Spinal cord (tissue), 9 donors: ENCODE measurements at regions not wholly inside any gene's neighbourhood (a gene's known extent, or its start where the extent isn't known, plus 50 kb on each side); places are given as distances from the start of the nearest gene placed in this dataset.
"Not testable (repeated sequence)": the region's sequence is repeated elsewhere in the genome, so short reads cannot be mapped to it uniquely, and the experiment has no call there.

Experiments used
- DNase-seq, 6 donors: peaks; one replicate each; pipeline versions ENCODE4 v3.0.0 to v3.0.0-alpha.2; 2013 to 2015; ENCODE audit warnings: low spot score in 6 of 6, low read depth in 4 of 6
- H3K27ac ChIP-seq: one replicate; pipeline ENCODE4 v1.5.1; 2013; ENCODE audit warnings: low read depth, low read length, control low read depth
- H3K27me3 ChIP-seq: one replicate; pipeline ENCODE4 v1.6.1; 2013; ENCODE audit warnings: low read length; ENCODE audit not compliant: control insufficient read depth, insufficient read depth
- H3K36me3 ChIP-seq: one replicate; pipeline ENCODE4 v1.6.1; 2013; ENCODE audit warnings: low read length; ENCODE audit not compliant: control insufficient read depth, insufficient read depth
- H3K4me1 ChIP-seq: one replicate; pipeline ENCODE4 v1.6.1; 2013; ENCODE audit warnings: low read length; ENCODE audit not compliant: control insufficient read depth, insufficient read depth
- H3K4me3 ChIP-seq: one replicate; pipeline ENCODE4 v1.5.1; 2013; ENCODE audit warnings: low read depth, low read length, control low read depth
- H3K9me3 ChIP-seq: one replicate; pipeline ENCODE4 v1.6.1; 2013; ENCODE audit warnings: low read length; ENCODE audit not compliant: control insufficient read depth, insufficient read depth
- WGBS: methylation state at CpG from one replicate; pipeline ENCODE4 v1.1.5; 2013; ENCODE audit warnings: missing lambda C conversion rate; ENCODE audit not compliant: insufficient coverage; 5-methylcytosine and 5-hydroxymethylcytosine counted together
- donor health status: healthy.

DNA sequence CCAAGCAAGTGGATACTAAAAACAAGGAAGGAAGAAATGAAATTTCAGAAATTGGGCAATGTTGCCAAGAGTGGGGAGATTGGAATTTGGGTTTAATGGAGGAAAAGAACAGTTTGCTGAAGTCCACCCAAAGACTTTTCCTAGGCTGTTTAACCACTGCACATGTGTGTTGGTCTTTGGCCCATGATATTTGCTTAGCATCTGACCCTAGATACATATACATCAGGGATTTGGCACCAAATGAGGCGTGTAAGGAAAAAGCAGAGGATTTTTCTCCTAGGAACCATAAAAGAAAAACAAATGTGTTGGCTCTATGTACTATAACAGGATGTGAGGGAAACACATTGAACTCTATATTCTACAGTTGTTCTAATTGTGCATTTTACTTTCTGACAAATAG lies 80.7 kb upstream of the CD28 start:
- H3K36me3 ChIP-seq = no peaks in the 10 kb centered on the region
- DNase-seq = no peak
- H3K27ac ChIP-seq = no peak overlapping the region
- no peaks in the 10 kb centered on the region for H3K9me3 ChIP-seq
- no peak overlapping the region for H3K4me3 ChIP-seq
- no peaks in the 10 kb centered on the region for H3K4me1 ChIP-seq
- no CpG with 5 or more reads among the region's 1 CpG for WGBS
- no peaks in the 10 kb centered on the region for H3K27me3 ChIP-seq

DNA sequence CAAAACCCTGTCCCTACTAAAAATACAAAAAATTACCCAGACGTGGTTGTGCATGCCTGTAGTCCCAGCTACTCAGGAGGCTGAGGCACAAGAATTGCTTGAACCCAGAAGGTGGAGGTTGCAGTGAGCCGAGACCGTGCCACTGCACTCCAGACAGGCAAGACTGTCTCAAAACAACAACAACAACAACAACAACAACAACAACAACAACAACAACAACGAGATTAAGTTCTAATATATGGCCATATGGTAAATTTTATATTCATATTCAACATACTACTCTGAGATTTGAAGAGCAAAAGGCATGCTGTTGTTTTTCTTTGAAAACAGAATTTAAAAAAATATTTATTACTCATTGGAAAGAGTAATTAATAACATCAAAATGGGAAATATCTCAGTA lies 80.2 kb upstream of the CD28 start:
- not testable (repeated sequence) for DNase-seq, H3K27me3 ChIP-seq, H3K36me3 ChIP-seq, H3K4me1 ChIP-seq, H3K9me3 ChIP-seq, H3K27ac ChIP-seq, H3K4me3 ChIP-seq
- WGBS = 83% methylated on average over 1 of the region's 4 CpGs

DNA sequence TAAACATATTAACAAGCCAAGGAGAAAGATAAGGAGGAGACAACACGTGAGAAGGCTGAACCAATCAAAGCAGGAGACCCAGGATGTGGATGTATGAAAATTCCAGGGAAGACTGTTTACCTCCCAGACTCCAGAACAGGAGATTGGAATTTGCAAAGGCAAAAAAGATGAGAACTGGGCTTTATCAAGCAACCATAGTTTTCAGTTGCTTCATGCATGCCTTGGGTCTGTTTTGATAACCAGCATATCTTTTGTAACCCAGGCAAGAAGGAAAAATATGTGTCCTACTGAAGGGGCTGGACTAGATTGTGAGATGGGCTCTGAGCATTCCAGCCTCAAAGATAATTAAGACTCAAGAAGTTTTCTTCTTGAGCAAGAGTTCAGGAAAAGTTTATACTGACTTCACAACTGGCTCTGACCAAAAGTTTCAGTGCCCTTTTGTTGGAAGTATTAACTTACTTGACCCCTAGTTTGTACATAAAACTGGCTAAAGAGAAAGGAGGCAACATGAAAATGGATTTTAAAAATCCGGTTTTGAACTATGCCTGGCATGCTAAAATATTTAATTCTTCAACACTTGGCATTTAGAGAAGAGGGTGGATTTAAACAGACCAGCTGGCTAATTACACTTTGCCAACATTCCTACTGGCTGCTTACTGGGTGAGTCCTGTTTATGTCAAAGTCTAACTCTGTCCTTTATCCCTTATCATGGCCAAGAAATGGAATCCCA lies 79.3 kb upstream of the CD28 start:
- no peak for DNase-seq
- Histone ChIP-seq H3K36me3 (no peaks in the 10 kb centered on the region), H3K4me3 (no peak overlapping the region), H3K27me3 (no peaks in the 10 kb centered on the region), H3K27ac (no peak overlapping the region), H3K4me1 (no peaks in the 10 kb centered on the region), H3K9me3 (no peaks in the 10 kb centered on the region)
- no CpG with 5 or more reads among the region's 2 CpGs for WGBS

DNA sequence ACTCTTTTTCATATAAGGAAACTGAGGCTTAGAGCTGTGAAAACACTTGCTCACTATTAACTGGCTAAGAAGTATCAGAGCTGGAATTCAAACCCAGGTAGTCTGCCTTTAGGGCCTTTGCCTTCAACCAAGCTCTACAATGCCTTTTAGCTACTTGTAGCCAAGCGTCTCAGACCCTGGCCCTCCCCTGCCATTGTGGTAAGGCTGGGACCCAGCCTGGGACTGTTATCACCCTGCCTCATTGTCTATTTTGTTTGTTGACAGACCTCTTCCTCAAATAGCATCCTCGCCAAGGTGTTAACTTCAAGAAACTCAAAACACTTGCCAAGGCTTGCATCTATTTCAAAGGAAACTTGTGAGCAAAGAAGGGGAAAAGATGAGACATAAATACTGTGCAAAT lies 76.7 kb upstream of the CD28 start:
- Histone ChIP-seq H3K4me1 (no peaks in the 10 kb centered on the region), H3K27ac (no peak overlapping the region), H3K27me3 (no peaks in the 10 kb centered on the region), H3K9me3 (no peaks in the 10 kb centered on the region), H3K4me3 (no peak overlapping the region), H3K36me3 (no peaks in the 10 kb centered on the region)
- no CpG with 5 or more reads among the region's 2 CpGs for WGBS
- no peak for DNase-seq

DNA sequence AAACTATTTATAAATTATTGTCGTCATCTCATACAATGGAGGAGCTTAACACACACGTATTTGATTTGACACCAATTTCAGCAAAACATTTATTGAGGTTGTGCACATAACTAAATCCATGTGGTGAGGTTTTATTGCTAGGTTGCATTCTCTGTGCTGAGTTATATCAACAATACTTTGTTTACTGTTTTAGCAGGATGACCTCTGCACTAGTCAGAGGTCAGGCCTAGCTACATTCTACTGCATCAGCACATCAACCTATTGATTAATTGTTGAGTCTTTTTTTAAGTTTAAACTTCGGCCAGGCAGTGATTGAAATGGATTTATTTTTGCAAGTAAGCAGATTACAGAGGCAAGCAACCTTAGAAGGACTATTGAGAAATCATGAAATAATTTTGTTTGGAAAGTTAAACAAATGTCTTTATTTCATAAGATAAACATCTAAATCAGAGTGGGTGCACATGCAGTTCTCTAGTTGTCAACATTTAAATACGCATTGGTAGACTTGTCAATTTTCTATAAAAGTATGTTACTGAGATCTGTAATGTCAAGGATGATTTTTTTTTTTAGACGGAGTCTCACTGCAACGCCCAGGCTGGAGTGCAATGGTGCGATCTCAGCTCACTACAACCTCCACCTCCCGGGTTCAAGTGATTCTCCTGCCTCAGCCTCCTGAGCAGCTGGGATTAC lies 75.2 kb upstream of the CD28 start:
- no peak overlapping the region for H3K4me3 ChIP-seq
- no peak for DNase-seq
- no peaks in the 10 kb centered on the region for H3K27me3 ChIP-seq
- H3K27ac ChIP-seq = no peak overlapping the region
- H3K9me3 ChIP-seq = no peaks in the 10 kb centered on the region
- H3K4me1 ChIP-seq = no peaks in the 10 kb centered on the region
- no peaks in the 10 kb centered on the region for H3K36me3 ChIP-seq
- 98% methylated on average over 4 of the region's 8 CpGs for WGBS

DNA sequence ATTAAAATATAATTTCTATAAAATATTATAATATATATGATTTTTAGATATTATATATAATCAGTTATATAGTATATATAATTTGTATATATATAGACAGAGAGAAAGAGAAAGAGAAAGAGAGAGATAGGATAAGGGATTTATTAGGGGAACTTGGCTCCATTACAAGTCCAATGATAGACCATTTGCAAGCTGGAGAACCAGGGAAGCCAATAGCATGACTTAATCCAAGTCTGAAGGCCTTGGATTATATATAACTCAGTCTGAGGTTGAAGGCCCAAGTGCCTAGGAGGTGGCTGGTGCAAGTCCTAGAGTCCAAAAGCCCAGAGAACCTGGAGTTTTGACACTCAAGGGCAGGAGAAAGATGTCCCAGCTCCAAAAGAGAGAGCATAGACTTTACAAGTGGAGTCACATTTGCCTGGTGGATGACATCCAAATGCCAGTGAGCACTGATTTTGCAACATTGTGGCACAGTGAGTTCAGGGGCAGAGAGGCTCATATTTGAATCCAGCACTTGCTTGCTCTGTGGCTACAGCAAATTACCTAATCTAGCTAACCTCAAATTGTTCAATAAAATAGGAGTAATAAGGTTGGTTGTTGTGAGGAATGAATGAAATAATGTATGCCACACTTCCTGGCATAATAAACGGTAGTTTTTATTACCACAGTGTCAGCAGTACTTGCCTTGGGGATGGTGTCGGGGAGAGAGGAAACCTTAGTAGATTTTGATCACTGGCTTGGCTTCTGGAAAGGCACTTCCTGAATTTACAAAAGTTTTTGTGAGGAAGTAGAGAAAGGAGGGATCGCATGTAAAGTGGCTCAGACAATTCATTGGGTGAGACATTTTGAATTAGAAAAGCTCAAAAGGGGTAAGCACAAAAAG lies 69.6 kb upstream of the CD28 start:
- no peaks in the 10 kb centered on the region for H3K27me3 ChIP-seq
- WGBS = 43% methylated on average over 3 of the region's 3 CpGs
- H3K36me3 ChIP-seq = no peaks in the 10 kb centered on the region
- no peaks in the 10 kb centered on the region for H3K9me3 ChIP-seq
- no peak overlapping the region for H3K27ac ChIP-seq
- no peaks in the 10 kb centered on the region for H3K4me1 ChIP-seq
- no peak overlapping the region for H3K4me3 ChIP-seq
- no peak for DNase-seq

DNA sequence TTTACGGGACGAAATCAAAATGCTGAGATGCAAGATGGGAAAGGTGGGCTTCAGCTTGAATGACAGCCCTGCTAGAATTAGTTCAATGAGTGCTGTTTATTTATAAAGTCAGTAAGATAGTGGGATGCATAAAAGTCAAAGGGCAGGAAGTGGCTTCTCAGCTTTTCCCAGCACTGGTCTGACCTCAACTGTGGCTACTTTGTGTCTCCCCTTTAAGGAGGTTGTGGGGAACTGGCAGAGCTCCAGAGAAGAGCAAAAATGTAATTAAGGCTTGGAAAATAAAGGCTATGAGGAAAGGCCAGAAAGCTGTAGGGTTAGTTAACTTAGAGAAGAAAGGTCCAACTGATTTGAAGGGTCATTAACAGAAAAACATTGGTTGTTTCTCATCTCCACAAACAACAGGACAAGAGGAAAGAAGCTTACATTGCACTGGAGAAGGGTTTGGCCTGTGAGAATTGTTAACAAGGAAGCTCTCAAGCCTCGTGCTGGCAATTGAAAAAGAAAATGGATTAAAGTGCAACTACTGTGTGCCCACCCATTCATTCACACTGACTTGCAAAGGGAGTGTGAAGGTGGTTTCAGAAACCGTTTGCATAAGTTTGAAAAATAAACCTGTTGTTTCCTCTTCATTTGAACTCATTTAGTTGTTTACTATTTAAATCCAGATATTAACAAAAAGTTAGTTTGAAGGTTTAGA lies 68.8 kb upstream of the CD28 start:
- H3K27ac ChIP-seq = no peak overlapping the region
- no peak for DNase-seq
- H3K9me3 ChIP-seq = no peaks in the 10 kb centered on the region
- 77% methylated on average over 2 of the region's 4 CpGs for WGBS
- no peaks in the 10 kb centered on the region for H3K27me3 ChIP-seq
- no peaks in the 10 kb centered on the region for H3K36me3 ChIP-seq
- H3K4me1 ChIP-seq = no peaks in the 10 kb centered on the region
- H3K4me3 ChIP-seq = no peak overlapping the region

DNA sequence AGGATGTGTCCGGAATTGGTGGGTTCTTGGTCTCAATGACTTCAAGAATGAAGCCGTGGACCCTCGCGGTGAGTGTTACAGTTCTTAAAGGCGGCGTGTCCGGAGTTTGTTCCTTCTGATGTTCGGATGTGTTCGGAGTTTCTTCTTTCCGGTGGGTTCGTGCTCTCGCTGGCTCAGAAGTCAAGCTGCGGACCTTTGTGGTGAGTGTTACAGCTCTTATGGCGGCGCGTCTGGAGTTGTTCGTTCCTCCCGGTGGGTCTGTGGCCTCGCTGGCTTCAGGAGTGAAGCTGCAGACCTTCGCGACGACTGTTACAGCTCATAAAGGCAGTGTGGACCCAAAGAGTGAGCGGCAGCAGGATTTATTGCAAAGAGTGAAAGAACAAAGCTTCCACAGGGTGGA lies 64.6 kb upstream of the CD28 start:
- not testable (repeated sequence) for H3K4me3 ChIP-seq, H3K27ac ChIP-seq, H3K27me3 ChIP-seq, DNase-seq, H3K36me3 ChIP-seq, H3K9me3 ChIP-seq, H3K4me1 ChIP-seq
- 93% methylated on average over 20 of the region's 23 CpGs for WGBS

DNA sequence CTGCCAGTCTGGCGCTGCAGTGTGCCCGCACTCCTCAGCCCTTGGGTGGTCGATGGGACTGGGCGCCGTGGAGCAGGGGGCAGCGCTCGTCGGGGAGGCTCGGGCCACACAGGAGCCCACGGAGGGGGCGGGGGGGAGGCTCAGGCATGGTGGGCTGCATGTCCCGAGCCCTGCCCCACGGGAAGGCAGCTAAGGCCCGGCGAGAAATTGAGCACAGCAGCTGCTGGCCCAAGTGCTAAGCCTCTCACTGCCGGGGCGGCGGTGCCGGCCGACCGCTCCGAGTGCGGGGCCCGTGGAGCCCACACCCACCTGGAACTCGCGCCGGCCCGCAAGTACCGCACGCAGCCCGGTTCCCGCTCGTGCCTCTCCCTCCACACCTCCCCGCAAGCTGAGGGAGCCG lies 63.6 kb upstream of the CD28 start:
- 98% methylated on average over 32 of the region's 35 CpGs for WGBS
- H3K27ac ChIP-seq, DNase-seq, H3K36me3 ChIP-seq, H3K9me3 ChIP-seq, H3K27me3 ChIP-seq, H3K4me3 ChIP-seq, H3K4me1 ChIP-seq: not testable (repeated sequence)
